Activated CD8-positive, alpha-beta memory T cell treated with anti-CD3 and anti-CD28 coated beads, Interleukin-2, amount 50 U/mL, for 24 hours (primary cell): ENCODE measurements at regions not wholly inside any gene's neighbourhood (a gene's known extent, or its start where the extent isn't known, plus 50 kb on each side); places are given as distances from the start of the nearest gene placed in this dataset.
"Not testable (repeated sequence)": the region's sequence is repeated elsewhere in the genome, so short reads cannot be mapped to it uniquely, and the experiment has no call there.

Experiments used
- DNase-seq: peaks from one replicate; pipeline ENCODE4 v3.0.0-alpha.2; 2020; ENCODE audit errors: extremely low read depth

- DNase-seq, result not testable (repeated sequence)
These were observed 89.5 kb upstream of the SPDYE9 start for GRCh38 chr7:73175322-73175721.

DNA sequence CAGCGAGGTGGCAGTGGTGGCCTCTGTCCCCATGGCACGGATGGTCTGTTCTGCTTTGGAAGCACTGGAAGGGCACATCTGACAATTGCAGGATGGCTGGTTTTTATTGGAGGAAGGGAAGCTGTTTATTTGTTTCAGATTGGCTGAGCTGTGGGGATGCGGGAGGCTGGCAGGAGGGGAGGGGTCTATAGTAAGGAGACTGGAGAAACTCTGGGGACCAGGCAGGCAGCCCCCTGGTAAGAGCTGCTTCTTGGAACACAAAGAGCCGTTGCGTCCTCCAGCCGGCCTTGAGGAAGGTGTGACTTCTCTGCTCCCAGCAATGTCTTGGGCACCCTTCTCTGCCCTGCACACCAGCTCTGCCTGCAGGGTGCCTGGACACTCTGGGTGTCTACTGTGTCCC lies 85.1 kb upstream of the SPDYE9 start:
- not testable (repeated sequence) for DNase-seq

GRCh38 chr7:73170415-73170814 lies 84.6 kb upstream of the SPDYE9 start:
- DNase-seq, result not testable (repeated sequence)

DNA sequence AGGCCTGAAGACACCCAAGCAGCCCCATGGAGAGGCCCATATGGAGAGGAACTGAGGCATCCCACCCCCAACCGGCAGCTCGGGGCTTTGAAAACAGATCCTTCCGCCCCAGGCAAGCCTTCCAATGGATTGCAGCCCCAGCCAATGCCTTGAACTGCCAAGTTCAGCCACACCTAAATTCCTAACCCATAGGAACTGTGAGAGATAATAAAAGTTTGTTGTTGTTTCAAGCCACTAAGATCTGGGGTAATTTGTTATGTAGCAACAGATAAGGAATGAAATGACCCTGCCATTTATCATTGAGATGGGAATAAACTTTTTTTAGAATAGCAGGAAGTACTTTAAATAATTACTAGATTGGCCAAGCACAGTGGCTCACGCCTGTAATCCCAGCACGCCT lies 80.3 kb upstream of the SPDYE9 start:
- DNase-seq, result not testable (repeated sequence)

DNA sequence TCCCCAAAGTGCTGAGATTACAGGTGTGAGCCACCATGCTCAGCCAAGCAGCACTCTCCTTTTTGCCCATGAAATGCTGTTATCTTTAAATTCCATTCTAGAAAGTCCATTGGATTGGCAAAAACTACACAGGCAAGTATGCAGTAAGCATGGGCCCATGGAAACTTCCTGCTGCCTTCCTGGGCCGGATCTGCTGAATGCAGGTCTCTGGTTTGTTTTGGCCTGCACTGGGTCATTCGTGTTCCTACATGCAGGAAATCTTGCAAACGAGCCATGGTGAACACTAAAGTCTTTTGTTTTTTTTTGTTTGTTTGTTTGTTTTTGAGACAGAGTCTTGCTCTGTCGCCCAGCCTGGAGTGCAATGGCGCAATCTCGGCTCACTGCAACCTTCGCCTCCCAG lies 76.8 kb upstream of the SPDYE9 start:
- DNase-seq, result not testable (repeated sequence)

DNA sequence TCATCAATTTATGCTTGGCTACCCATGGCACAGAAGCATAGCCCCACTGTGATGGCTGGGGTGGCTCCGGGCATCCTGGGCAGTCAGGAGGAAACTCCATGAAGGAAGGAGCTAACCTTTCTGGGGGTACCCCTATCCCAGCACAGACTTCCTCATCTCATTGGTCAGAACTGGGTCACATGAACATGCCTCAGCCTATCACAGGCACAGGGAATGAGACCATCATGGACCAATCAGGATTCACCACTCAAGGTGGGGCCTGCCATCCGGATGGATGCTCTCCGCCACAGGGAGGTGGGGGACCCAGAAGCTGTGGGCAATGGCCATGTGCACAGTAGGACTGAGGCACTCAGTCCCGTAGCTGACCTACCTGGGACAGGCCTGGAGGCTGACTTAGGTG lies 75.9 kb upstream of the SPDYE9 start:
- not testable (repeated sequence) for DNase-seq

DNA sequence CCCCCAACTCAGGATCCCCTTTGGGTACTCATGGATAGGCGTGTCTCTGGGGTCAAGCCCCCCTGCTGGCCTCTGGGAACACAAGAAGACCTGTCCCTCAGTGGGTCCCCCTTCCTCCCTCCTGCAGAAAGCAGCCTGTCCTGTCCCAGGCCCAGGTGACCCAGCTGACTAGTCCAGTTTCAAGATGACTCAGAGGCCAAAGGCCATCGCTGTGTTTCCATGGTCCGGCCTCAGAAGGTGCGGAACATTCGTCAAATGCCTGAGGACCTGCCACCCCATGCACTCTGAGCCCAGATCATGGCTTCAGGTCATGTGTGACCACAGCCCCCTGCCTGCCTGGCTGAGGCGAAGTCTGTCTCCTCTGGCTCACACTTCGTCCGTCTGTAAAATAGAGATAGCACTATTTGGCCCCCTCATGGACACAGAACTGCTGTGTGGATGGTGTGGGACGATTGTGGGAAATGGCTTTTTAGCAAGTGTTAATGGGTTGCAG lies 71.4 kb upstream of the SPDYE9 start:
- not testable (repeated sequence) for DNase-seq

GRCh38 chr7:73156510-73157168 lies 70.8 kb upstream of the SPDYE9 start:
- DNase-seq, result not testable (repeated sequence)

DNA sequence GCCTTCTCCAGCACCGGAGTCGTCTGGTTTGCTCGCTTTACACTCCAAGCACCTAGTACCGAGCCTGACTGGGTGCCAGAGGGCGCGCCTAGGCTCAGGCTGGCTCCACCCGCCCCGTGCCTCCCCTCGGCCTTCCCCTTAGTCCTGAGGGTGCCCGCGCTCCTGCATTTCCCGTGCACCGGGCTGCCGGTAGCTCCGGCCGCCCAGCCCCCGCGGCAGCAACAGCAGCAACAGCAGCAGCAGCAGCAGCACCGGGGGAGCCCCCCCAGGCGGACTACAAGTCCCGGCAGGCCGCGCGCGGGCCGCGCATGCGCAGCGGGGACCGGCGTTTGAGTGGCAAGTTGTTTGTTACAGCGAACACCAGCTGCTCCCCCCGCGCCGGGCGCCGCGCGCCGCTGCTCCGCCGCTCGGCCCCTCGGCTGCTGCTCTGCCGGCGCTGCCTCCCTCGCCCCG lies 68.8 kb upstream of the SPDYE9 start:
- DNase-seq, result peak; percentile 51

- not testable (repeated sequence) for DNase-seq
These were observed 68.2 kb upstream of the SPDYE9 start for GRCh38 chr7:73153921-73154585.

DNA sequence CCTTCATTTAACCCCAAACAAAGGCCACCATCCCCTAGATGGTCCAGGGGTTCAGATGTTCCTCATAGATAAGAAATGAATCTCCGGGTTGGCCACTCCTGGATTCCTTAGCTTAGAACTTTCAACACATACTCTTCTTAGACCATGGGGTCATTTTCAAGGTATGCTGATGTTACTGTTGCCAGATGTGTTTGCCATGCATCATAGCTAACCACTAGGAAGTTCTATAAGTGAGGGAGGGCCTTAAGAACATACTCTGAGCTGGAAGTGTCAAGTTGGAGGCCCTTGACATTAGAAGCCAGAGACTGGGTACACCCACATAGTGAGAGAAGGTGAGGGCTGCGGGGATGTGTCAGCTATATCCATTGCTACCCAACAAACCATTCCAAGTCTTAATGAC lies 62.7 kb upstream of the SPDYE9 start:
- DNase-seq, result not testable (repeated sequence)

GRCh38 chr7:73147681-73148080 lies 61.8 kb upstream of the SPDYE9 start:
- DNase-seq, result not testable (repeated sequence)

GRCh38 chr7:73143993-73144392 lies 58.2 kb upstream of the SPDYE9 start:
- not testable (repeated sequence) for DNase-seq

DNA sequence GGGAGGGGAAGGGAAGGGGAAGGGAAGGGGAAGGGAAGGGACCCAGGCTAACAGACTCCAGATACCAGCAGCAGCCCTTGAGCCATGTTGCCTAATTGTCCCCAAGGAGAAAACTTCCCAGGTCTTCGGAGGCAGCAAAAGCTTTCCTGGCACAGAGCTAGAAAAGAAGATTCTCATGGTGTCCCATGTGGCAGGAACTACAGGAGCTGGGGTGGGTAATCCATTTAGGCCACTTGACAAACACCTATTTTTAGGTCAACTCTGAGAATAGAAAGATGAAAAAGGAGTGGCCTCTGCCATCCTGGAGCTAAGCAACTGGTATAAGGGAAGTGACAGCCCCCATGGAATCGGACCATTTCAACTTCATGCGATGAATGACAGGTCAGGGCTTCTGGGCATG lies 52.1 kb upstream of the SPDYE9 start:
- DNase-seq, result not testable (repeated sequence)
